ENCODE measurements at regions not wholly inside any gene's neighbourhood (a gene's known extent, or its start where the extent isn't known, plus 50 kb on each side); places are given as distances from the start of the nearest gene placed in this dataset.

DNA sequence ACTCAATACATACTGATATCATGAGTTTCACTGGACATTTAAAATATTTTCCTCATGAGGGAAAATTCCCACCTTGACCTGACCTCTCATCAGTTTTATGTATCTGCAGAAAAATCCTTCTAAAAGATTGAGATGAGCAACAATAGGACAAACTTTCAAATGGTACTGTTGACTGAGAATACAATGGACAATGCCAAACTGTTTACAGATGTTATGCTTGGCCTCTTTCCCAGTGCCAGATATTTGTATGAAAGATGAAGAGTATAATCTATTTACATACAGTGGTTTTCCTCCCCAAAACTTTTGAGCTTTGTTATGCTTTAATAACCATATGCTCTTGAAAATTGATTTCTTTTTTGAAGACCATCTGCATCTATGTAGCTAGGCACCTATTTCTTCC is 245.1 kb upstream of the RSPO3 start:
- TF ChIP-seq, protein P1, sequence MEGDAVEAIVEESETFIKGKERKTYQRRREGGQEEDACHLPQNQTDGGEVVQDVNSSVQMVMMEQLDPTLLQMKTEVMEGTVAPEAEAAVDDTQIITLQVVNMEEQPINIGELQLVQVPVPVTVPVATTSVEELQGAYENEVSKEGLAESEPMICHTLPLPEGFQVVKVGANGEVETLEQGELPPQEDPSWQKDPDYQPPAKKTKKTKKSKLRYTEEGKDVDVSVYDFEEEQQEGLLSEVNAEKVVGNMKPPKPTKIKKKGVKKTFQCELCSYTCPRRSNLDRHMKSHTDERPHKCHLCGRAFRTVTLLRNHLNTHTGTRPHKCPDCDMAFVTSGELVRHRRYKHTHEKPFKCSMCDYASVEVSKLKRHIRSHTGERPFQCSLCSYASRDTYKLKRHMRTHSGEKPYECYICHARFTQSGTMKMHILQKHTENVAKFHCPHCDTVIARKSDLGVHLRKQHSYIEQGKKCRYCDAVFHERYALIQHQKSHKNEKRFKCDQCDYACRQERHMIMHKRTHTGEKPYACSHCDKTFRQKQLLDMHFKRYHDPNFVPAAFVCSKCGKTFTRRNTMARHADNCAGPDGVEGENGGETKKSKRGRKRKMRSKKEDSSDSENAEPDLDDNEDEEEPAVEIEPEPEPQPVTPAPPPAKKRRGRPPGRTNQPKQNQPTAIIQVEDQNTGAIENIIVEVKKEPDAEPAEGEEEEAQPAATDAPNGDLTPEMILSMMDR (conservative IDR thresholded peaks at IDR 0.05; ENCODE audit: low read length) = no peak
- no peak for TF ChIP-seq EZH2phosphoT487 (IDR thresholded peaks at IDR 0.05; ENCODE audit: borderline replicate concordance, low read depth, low read length)
